HG03521 (cell line): ENCODE measurements at regions not wholly inside any gene's neighbourhood (a gene's known extent, or its start where the extent isn't known, plus 50 kb on each side); places are given as distances from the start of the nearest gene placed in this dataset.

Experiments
- ATAC-seq: cut with Tn5 transposase; IDR thresholded peaks from one replicate; pipeline ENCODE4 v1.9.1; 2021; ENCODE audit warnings: mild to moderate bottlenecking, moderate library complexity; ENCODE audit not compliant: unreplicated experiment

GRCh38 chr12:60120199-60120598, 524.4 kb downstream of the SLC16A7 start:
- ATAC-seq, result no peak

GRCh38 chr12:60123557-60123956, 527.7 kb downstream of the SLC16A7 start:
- ATAC-seq, result no peak

GRCh38 chr12:60137513-60137912, 541.7 kb downstream of the SLC16A7 start:
- no peak for ATAC-seq

GRCh38 chr12:60138526-60138925, 542.7 kb downstream of the SLC16A7 start:
- no peak for ATAC-seq

- ATAC-seq, result no peak
These were observed 548.6 kb downstream of the SLC16A7 start for GRCh38 chr12:60144395-60144794.

GRCh38 chr12:60148109-60148508, 552.3 kb downstream of the SLC16A7 start:
- no peak for ATAC-seq

GRCh38 chr12:60148831-60149230, 553.0 kb downstream of the SLC16A7 start:
- no peak for ATAC-seq

- ATAC-seq, result no peak
These were observed 556.9 kb downstream of the SLC16A7 start for GRCh38 chr12:60152756-60153155.

GRCh38 chr12:60159761-60160160, 563.9 kb downstream of the SLC16A7 start:
- ATAC-seq, result no peak

GRCh38 chr12:60162988-60163720, 567.3 kb downstream of the SLC16A7 start:
- ATAC-seq, result no peak

GRCh38 chr12:60165781-60166180, 570.0 kb downstream of the SLC16A7 start:
- ATAC-seq, result no peak

- no peak for ATAC-seq
These were observed 572.6 kb downstream of the SLC16A7 start for GRCh38 chr12:60168441-60168840.

GRCh38 chr12:60169904-60170303, 574.1 kb downstream of the SLC16A7 start:
- ATAC-seq, result no peak

GRCh38 chr12:60172266-60173211, 576.7 kb downstream of the SLC16A7 start:
- no peak for ATAC-seq

GRCh38 chr12:60173224-60174170, 577.7 kb downstream of the SLC16A7 start:
- no peak for ATAC-seq

GRCh38 chr12:60174476-60174875, 578.6 kb downstream of the SLC16A7 start:
- ATAC-seq, result no peak

- ATAC-seq, result no peak
These were observed 579.1 kb downstream of the SLC16A7 start for GRCh38 chr12:60174941-60175340.

GRCh38 chr12:60176891-60177290, 581.1 kb downstream of the SLC16A7 start:
- ATAC-seq, result no peak

GRCh38 chr12:60180298-60180697, 584.5 kb downstream of the SLC16A7 start:
- ATAC-seq, result no peak

- ATAC-seq, result no peak
These were observed 586.5 kb downstream of the SLC16A7 start for GRCh38 chr12:60182354-60182753.

- ATAC-seq, result no peak
These were observed 588.3 kb downstream of the SLC16A7 start for GRCh38 chr12:60184096-60184495.
